GM12874 (cell line): ENCODE measurements at regions not wholly inside any gene's neighbourhood (a gene's known extent, or its start where the extent isn't known, plus 50 kb on each side); places are given as distances from the start of the nearest gene placed in this dataset.

Source experiments
- CTCF ChIP-seq: IDR thresholded peaks from 2 replicates; pipeline ENCODE4 v1.5.1; 2011; ENCODE audit warnings: low read depth, mild to moderate bottlenecking, control low read depth, low read length, moderate library complexity; ENCODE audit not compliant: insufficient read depth

GRCh38 chr12:47303207-47303606 lies 223.4 kb upstream of the AMIGO2 start:
- no peak for TF ChIP-seq CTCF

GRCh38 chr12:47302111-47302671 lies 222.4 kb upstream of the AMIGO2 start:
- no peak for TF ChIP-seq CTCF

GRCh38 chr12:47299586-47299985 lies 219.8 kb upstream of the AMIGO2 start:
- no peak for TF ChIP-seq CTCF

GRCh38 chr12:47297993-47298392 lies 218.2 kb upstream of the AMIGO2 start:
- no peak for TF ChIP-seq CTCF

- TF ChIP-seq CTCF: no peak
These were observed 217.1 kb upstream of the AMIGO2 start for GRCh38 chr12:47296828-47297227.

- TF ChIP-seq CTCF: no peak
These were observed 213.6 kb upstream of the AMIGO2 start for GRCh38 chr12:47293406-47293805.

GRCh38 chr12:47286676-47287075 lies 206.9 kb upstream of the AMIGO2 start:
- TF ChIP-seq CTCF: no peak
